ENCODE measurements at regions not wholly inside any gene's neighbourhood (a gene's known extent, or its start where the extent isn't known, plus 50 kb on each side); places are given as distances from the start of the nearest gene placed in this dataset.

- no peak overlapping the region for H3K27ac ChIP-seq
- no peaks in the 10 kb centered on the region for H3K36me3 ChIP-seq
- ATAC-seq, result no peak
- in situ Hi-C loops (cut with MboI; ENCODE audit: low sequenced_read_pairs in 4 of 4), result no loop called here
- DNase-seq, result no peak
- H3K27me3 ChIP-seq, result peaks cover 0 to 4% (median 0%) of the 10 kb centered on the region in 3 donors
- no peaks in the 10 kb centered on the region for H3K9me3 ChIP-seq
- no peaks in the 10 kb centered on the region for H3K4me1 ChIP-seq
- TF ChIP-seq CTCF (IDR thresholded peaks at IDR 0.05 in 4 of 5, conservative IDR thresholded peaks at IDR 0.05 in 1 of 5), result no peak
- no peak for TF ChIP-seq POLR2A (IDR thresholded peaks at IDR 0.05)
- H3K4me3 ChIP-seq, result no peak overlapping the region
- intact Hi-C loops (cut with DNase I; ENCODE audit: low total_unique reads), result no loop called here
These were observed 384.8 kb upstream of the PROX1 start for GRCh38 chr1:213602796-213603486.

GRCh38 chr1:213604477-213604876 lies 383.3 kb upstream of the PROX1 start:
- ATAC-seq, result no peak
- Histone ChIP-seq H3K4me1 (no peaks in the 10 kb centered on the region), H3K36me3 (no peaks in the 10 kb centered on the region), H3K27ac (no peak overlapping the region), H3K4me3 (no peak overlapping the region), H3K9me3 (no peaks in the 10 kb centered on the region), H3K27me3 (peaks cover 0 to 4% (median 0%) of the 10 kb centered on the region in 3 donors)
- in situ Hi-C loops (cut with MboI; ENCODE audit: low sequenced_read_pairs in 4 of 4) (no loop called here), intact Hi-C loops (cut with DNase I; ENCODE audit: low total_unique reads) (no loop called here)
- DNase-seq, result no peak
- TF ChIP-seq CTCF (IDR thresholded peaks at IDR 0.05 in 4 of 5, conservative IDR thresholded peaks at IDR 0.05 in 1 of 5) (no peak), POLR2A (IDR thresholded peaks at IDR 0.05) (no peak)

GRCh38 chr1:213605732-213606131 lies 382.0 kb upstream of the PROX1 start:
- intact Hi-C loops (cut with DNase I; ENCODE audit: low total_unique reads), result no loop called here
- no peaks in the 10 kb centered on the region for H3K4me1 ChIP-seq
- no peaks in the 10 kb centered on the region for H3K36me3 ChIP-seq
- ATAC-seq (no peak), DNase-seq (no peak)
- peaks cover 0 to 4% (median 0%) of the 10 kb centered on the region in 3 donors for H3K27me3 ChIP-seq
- H3K4me3 ChIP-seq, result no peak overlapping the region
- TF ChIP-seq CTCF (IDR thresholded peaks at IDR 0.05 in 4 of 5, conservative IDR thresholded peaks at IDR 0.05 in 1 of 5) (no peak), POLR2A (IDR thresholded peaks at IDR 0.05) (no peak)
- in situ Hi-C loops (cut with MboI; ENCODE audit: low sequenced_read_pairs in 4 of 4), result no loop called here
- H3K9me3 ChIP-seq, result no peaks in the 10 kb centered on the region
- no peak overlapping the region for H3K27ac ChIP-seq

GRCh38 chr1:213606252-213606820 lies 381.4 kb upstream of the PROX1 start:
- DNase-seq, result no peak
- peak in 1 of 2 donors; percentile 55 for ATAC-seq

More at GRCh38 chr1:213606252-213606820, 381.4 kb upstream of the PROX1 start:
- Histone ChIP-seq H3K27me3 (peaks cover 0 to 4% (median 0%) of the 10 kb centered on the region in 3 donors), H3K9me3 (no peaks in the 10 kb centered on the region), H3K27ac (no peak overlapping the region), H3K4me1 (no peaks in the 10 kb centered on the region), H3K4me3 (no peak overlapping the region), H3K36me3 (no peaks in the 10 kb centered on the region)
- in situ Hi-C loops (cut with MboI; ENCODE audit: low sequenced_read_pairs in 4 of 4), result no loop called here
- no peak for TF ChIP-seq CTCF (IDR thresholded peaks at IDR 0.05 in 4 of 5, conservative IDR thresholded peaks at IDR 0.05 in 1 of 5)
- TF ChIP-seq POLR2A (IDR thresholded peaks at IDR 0.05), result no peak
- intact Hi-C loops (cut with DNase I; ENCODE audit: low total_unique reads), result no loop called here
